B cell (primary cell): ENCODE measurements at regions not wholly inside any gene's neighbourhood (a gene's known extent, or its start where the extent isn't known, plus 50 kb on each side); places are given as distances from the start of the nearest gene placed in this dataset.

Experiments
- ATAC-seq: fragments of 200-7000 bp; cut with Tn5 transposase; one replicate; pipeline ENCODE4 v1.10.0; 2021; ENCODE audit warnings: low read depth, mild to moderate bottlenecking, moderate number of reproducible peaks, moderate library complexity
- CTCF ChIA-PET: fragments of 350-600 bp; sonication (Branson Sonifier 250); formaldehyde crosslinking; loops from one replicate; lab custom pipeline; 2021; ENCODE audit warnings: antibody characterized with exemption, inconsistent platforms; lab: Charles Lee
- POLR2A ChIA-PET: fragments of 350-600 bp; sonication (Branson Sonifier 250); formaldehyde crosslinking; loops from one replicate; lab custom pipeline; 2021; ENCODE audit warnings: antibody characterized with exemption; lab: Charles Lee
- DNase-seq: peaks from one replicate; pipeline ENCODE4 v3.0.0; 2013
- H2AFZ ChIP-seq: 2 replicates; pipeline ENCODE4 v1.6.1; 2012; ENCODE audit warnings: mild to moderate bottlenecking, low read depth, low read length; ENCODE audit not compliant: insufficient read depth, poor library complexity, severe bottlenecking
- H3K27ac ChIP-seq, 2 donors: 1 replicate in 1 of 2; 2 replicates in 1 of 2; pipeline ENCODE4 v1.5.1; 2012 to 2013; ENCODE audit warnings: low read length in 2 of 2, mild to moderate bottlenecking in 2 of 2, moderate library complexity in 1 of 2
- H3K27me3 ChIP-seq, 4 experiments: fragments of 200-600 bp in 1 of 4; sonication (generic) in 1 of 4; replicated peaks in 1 of 4; 1 replicate in 2 of 4; 2 replicates in 2 of 4; pipeline versions ENCODE4 v1.6.1 to v1.7.0; 2013 to 2016; ENCODE audit warnings: low read length in 3 of 4, mild to moderate bottlenecking in 2 of 4, mixed read lengths in 1 of 4, moderate library complexity in 1 of 4; ENCODE audit not compliant: insufficient read depth in 4 of 4, control insufficient read depth in 3 of 4; ENCODE audit errors: control extremely low read depth in 1 of 4
- H3K36me3 ChIP-seq, 2 experiments: replicated peaks in 1 of 2; 1 replicate in 1 of 2; 2 replicates in 1 of 2; pipeline versions ENCODE4 v1.6.1 to v1.7.1; 2013; ENCODE audit warnings: low read length in 1 of 2; ENCODE audit not compliant: insufficient read depth in 2 of 2, control insufficient read depth in 1 of 2; ENCODE audit errors: control extremely low read depth in 1 of 2, extremely low read depth in 1 of 2
- H3K4me1 ChIP-seq, 2 donors: fragments of 200-600 bp in 1 of 2; sonication (generic) in 1 of 2; 1 replicate in 1 of 2; 2 replicates in 1 of 2; pipeline versions ENCODE4 v1.5.1 to v1.6.1; 2013 to 2017; ENCODE audit warnings: low read length in 2 of 2; ENCODE audit not compliant: control insufficient read depth in 2 of 2, insufficient read depth in 2 of 2
- H3K4me2 ChIP-seq: replicated peaks from 2 replicates; pipeline ENCODE3; 2012; ENCODE audit warnings: mild to moderate bottlenecking, low read depth, low read length; ENCODE audit not compliant: poor library complexity, severe bottlenecking
- H3K4me3 ChIP-seq, 5 experiments: fragments of 200-600 bp in 1 of 5; sonication (generic) in 1 of 5; 1 replicate in 3 of 5; 2 replicates in 2 of 5; pipeline versions ENCODE4 v1.5.1 to v1.7.0; 2011 to 2016; ENCODE audit warnings: low read length in 4 of 5, mild to moderate bottlenecking in 4 of 5, low read depth in 2 of 5, control low read depth in 1 of 5, moderate library complexity in 1 of 5; ENCODE audit not compliant: insufficient read depth in 1 of 5; ENCODE audit errors: control extremely low read depth in 1 of 5, extremely low read depth in 1 of 5
- H3K79me2 ChIP-seq: fragments of 200-600 bp; sonication (generic); one replicate; pipeline ENCODE4 v1.6.0; 2016; ENCODE audit warnings: low read length; ENCODE audit not compliant: control insufficient read depth, insufficient read depth
- H3K9ac ChIP-seq: fragments of 200-600 bp; sonication (generic); 2 replicates; pipeline ENCODE4 v1.6.1; 2017; ENCODE audit warnings: mild to moderate bottlenecking, low read length, moderate library complexity
- H3K9me3 ChIP-seq, 3 donors: one replicate each; pipeline versions ENCODE4 v1.6.1 to v1.7.1; 2013; ENCODE audit warnings: low read length in 2 of 3; ENCODE audit not compliant: control insufficient read depth in 2 of 3, insufficient read depth in 1 of 3; ENCODE audit errors: control extremely low read depth in 1 of 3
- H4K20me1 ChIP-seq: 2 replicates; pipeline ENCODE4 v1.6.0; 2012; ENCODE audit warnings: mild to moderate bottlenecking, low read length; ENCODE audit not compliant: insufficient read depth, control insufficient read depth, poor library complexity, severe bottlenecking
- H3K27ac Mint-ChIP-seq: one replicate; pipeline ENCODE4 v1.8.0; 2021; ENCODE audit warnings: mixed read lengths
- H3K27me3 Mint-ChIP-seq: one replicate; pipeline ENCODE4 v1.8.0; 2021; ENCODE audit warnings: mixed read lengths
- H3K4me1 Mint-ChIP-seq: one replicate; pipeline ENCODE4 v1.8.0; 2021; ENCODE audit warnings: mixed read lengths
- H3K4me3 Mint-ChIP-seq: one replicate; pipeline ENCODE4 v1.8.0; 2021; ENCODE audit warnings: mixed read lengths
- H3K9me3 Mint-ChIP-seq: one replicate; pipeline ENCODE4 v1.8.0; 2022; ENCODE audit warnings: mixed read lengths; ENCODE audit not compliant: insufficient read depth
- EZH2 ChIP-seq: IDR thresholded peaks from 2 replicates; pipeline ENCODE4 v1.6.1; 2012; ENCODE audit warnings: borderline replicate concordance, low read depth, mild to moderate bottlenecking, moderate library complexity, low read length; ENCODE audit not compliant: insufficient read depth, poor library complexity, severe bottlenecking
- WGBS: methylation state at CpG from one replicate; pipeline ENCODE4 v1.1.5; 2013; ENCODE audit warnings: missing lambda C conversion rate; ENCODE audit not compliant: insufficient coverage; 5-methylcytosine and 5-hydroxymethylcytosine counted together
- intact Hi-C: fragments of 100-400 bp; cut with micrococcal nuclease; formaldehyde crosslinking; loops from one replicate; pipeline ENCODE4 v1.10.0; 2022
- TF ChIP-seq, protein P1 (sequence below): fragments of 200-600 bp; IDR thresholded peaks from one replicate; pipeline ENCODE4 v1.8.0; 2022; ENCODE audit warnings: antibody characterized with exemption, mild to moderate bottlenecking

DNA sequence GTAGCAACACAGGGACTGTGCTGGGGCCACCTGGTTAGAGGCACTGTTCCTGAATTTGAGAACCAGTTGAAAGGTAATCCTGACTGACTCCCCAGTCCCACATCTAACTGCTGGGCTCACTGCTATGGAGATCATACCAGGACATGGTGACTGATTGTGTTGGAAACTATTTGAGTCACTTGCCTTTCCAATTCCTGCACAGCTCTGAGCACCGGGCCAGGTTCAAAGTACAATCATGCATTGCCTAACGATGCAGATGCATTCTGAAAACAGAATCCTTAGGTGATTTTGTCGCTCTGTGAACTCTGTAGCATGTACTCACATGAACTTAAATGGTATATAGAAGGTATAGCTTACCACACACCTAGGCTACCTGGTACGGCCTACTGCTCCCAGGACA lies 215.3 kb downstream of the BMP7 start:
- Mint-ChIP-seq H3K4me1 (no peaks in the 10 kb centered on the region), H3K27ac (no peak overlapping the region)
- CTCF ChIA-PET, result no interaction called here

DNA sequence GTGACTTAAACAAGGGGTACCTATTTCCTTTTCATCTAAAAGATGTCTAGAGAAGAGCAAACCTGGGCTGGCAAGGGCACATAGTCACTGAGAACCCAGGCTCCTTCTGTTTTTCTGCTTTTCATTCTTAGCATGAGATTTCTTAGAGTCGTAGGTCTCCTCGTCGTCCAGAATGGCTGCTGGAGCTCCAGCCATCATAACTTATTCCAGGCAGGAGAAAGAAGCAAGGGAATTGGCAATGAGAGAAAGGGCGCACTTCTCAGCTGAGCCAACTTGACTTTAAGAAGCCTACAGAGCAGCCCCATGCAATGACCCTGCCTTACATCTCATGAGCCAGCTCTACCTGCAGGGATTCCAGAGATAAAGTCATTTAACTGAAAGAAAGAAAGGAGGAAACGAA lies 213.4 kb downstream of the BMP7 start:
- WGBS, result 100% methylated on average over 1 of the region's 5 CpGs
- Mint-ChIP-seq H3K4me3 (no peak overlapping the region), H3K9me3 (no peaks in the 10 kb centered on the region), H3K4me1 (no peaks in the 10 kb centered on the region), H3K27ac (no peak overlapping the region), H3K27me3 (peaks cover 6% of the 10 kb centered on the region)
- ATAC-seq (no peak), DNase-seq (no peak)
- Histone ChIP-seq H3K27ac (no peak overlapping the region), H3K9ac (no peak overlapping the region), H3K4me2 (no peak overlapping the region), H3K4me3 (no peak overlapping the region), H2AFZ (no peak overlapping the region), H3K9me3 (peaks cover 0 to 10% (median 0%) of the 10 kb centered on the region in 3 donors), H3K27me3 (no peaks in the 10 kb centered on the region), H3K79me2 (no peaks in the 10 kb centered on the region), H3K4me1 (no peaks in the 10 kb centered on the region), H4K20me1 (no peaks in the 10 kb centered on the region), H3K36me3 (no peaks in the 10 kb centered on the region)
- TF ChIP-seq, protein P1, sequence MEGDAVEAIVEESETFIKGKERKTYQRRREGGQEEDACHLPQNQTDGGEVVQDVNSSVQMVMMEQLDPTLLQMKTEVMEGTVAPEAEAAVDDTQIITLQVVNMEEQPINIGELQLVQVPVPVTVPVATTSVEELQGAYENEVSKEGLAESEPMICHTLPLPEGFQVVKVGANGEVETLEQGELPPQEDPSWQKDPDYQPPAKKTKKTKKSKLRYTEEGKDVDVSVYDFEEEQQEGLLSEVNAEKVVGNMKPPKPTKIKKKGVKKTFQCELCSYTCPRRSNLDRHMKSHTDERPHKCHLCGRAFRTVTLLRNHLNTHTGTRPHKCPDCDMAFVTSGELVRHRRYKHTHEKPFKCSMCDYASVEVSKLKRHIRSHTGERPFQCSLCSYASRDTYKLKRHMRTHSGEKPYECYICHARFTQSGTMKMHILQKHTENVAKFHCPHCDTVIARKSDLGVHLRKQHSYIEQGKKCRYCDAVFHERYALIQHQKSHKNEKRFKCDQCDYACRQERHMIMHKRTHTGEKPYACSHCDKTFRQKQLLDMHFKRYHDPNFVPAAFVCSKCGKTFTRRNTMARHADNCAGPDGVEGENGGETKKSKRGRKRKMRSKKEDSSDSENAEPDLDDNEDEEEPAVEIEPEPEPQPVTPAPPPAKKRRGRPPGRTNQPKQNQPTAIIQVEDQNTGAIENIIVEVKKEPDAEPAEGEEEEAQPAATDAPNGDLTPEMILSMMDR, result no peak
- TF ChIP-seq EZH2, result no peak
- intact Hi-C loops, result no loop called here
- ChIA-PET CTCF (no interaction called here), POLR2A (no interaction called here)

More for the DNA sequence above, 215.3 kb downstream of the BMP7 start:
- Mint-ChIP-seq H3K9me3 (no peaks in the 10 kb centered on the region), H3K4me3 (no peak overlapping the region), H3K27me3 (no peaks in the 10 kb centered on the region)
- ATAC-seq (no peak), DNase-seq (no peak)
- Histone ChIP-seq H3K79me2 (no peaks in the 10 kb centered on the region), H4K20me1 (no peaks in the 10 kb centered on the region), H3K9ac (no peak overlapping the region), H3K9me3 (peaks cover 0 to 12% (median 0%) of the 10 kb centered on the region in 3 donors), H2AFZ (no peak overlapping the region), H3K4me1 (no peaks in the 10 kb centered on the region), H3K4me3 (no peak overlapping the region), H3K36me3 (no peaks in the 10 kb centered on the region), H3K27ac (no peak overlapping the region), H3K27me3 (peaks cover 0 to 3% (median 0%) of the 10 kb centered on the region in 4 experiments), H3K4me2 (no peak overlapping the region)
- POLR2A ChIA-PET, result no interaction called here
- TF ChIP-seq, protein P1, result no peak
- no peak for TF ChIP-seq EZH2
- intact Hi-C loops, result no loop called here
- no CpG with 5 or more reads among the region's 4 CpGs for WGBS
